GM12874 (cell line): ENCODE measurements at regions not wholly inside any gene's neighbourhood (a gene's known extent, or its start where the extent isn't known, plus 50 kb on each side); places are given as distances from the start of the nearest gene placed in this dataset.

Experiments
- CTCF ChIP-seq: IDR thresholded peaks from 2 replicates; pipeline ENCODE4 v1.5.1; 2011; ENCODE audit warnings: low read depth, mild to moderate bottlenecking, control low read depth, low read length, moderate library complexity; ENCODE audit not compliant: insufficient read depth

GRCh38 chr2:103638978-103639377 lies 877.1 kb downstream of the TMEM182 start:
- TF ChIP-seq CTCF = no peak

DNA sequence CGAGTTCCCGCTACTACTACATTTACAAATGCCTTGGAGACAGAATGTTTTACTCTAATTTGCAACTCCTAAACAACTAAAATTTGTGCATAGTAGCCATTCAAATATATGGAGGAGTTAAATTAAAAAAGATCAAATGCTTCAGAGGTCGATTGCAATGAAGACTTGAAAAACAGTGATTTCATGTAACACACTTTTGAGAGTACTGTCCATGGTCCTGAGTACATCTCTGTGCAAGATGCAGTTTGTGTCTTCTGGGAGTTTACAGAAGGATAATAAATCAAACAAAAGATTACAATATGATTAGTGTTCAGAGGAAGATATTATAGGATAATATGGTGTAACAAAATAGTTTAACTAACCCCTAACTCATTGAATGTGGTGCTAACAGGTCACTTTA lies 894.7 kb downstream of the TMEM182 start:
- TF ChIP-seq CTCF = no peak

DNA sequence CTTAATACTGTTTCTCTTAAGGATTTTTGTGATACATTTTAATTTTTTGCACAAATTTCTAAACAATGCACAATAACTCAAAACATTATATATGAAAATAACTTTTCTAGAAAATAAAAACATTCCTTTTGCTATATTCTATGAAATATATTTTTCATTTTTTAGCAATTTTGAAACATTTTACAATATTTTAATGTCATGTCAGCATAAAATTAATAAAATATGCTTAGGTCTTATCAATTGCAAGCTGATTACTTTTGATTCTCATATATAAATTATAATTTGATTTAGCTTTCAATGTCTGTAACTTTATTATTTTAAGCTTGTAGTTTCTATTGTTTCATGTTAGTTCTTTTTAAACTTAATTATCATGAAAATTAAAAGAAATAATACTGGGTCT lies 898.7 kb downstream of the TMEM182 start:
- TF ChIP-seq CTCF = no peak

DNA sequence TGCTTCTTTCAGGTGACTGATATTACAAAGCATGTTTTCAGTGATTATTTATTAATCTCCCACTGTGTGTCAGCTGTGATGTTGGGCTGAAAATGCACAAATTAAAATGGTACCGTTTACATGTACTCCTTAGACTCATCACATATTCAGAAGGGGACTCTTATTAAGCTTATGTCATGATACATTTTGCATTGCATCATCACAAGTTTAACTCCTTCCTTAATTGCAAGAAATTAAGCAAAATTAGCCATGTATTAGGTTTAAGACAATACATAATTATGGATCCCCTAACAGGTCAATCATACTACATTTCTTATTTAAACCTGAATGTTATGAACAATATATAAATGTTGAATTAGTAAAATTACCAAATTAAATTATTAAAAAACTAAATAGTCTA lies 899.1 kb downstream of the TMEM182 start:
- no peak for TF ChIP-seq CTCF

- no peak for TF ChIP-seq CTCF
These were observed 902.9 kb downstream of the TMEM182 start for GRCh38 chr2:103664690-103665089.

- no peak for TF ChIP-seq CTCF
These were observed 905.6 kb downstream of the TMEM182 start for GRCh38 chr2:103667335-103667884.

- no peak for TF ChIP-seq CTCF
These were observed 907.7 kb downstream of the TMEM182 start for GRCh38 chr2:103669531-103669930.
